Progenitor cell of endocrine pancreas (in vitro differentiated cells): ENCODE measurements at regions not wholly inside any gene's neighbourhood (a gene's known extent, or its start where the extent isn't known, plus 50 kb on each side); places are given as distances from the start of the nearest gene placed in this dataset.

Source experiments
- DNase-seq: peaks from one replicate; pipeline ENCODE4 v3.0.0; 2021; ENCODE audit warnings: low spot score; ENCODE audit not compliant: unreplicated experiment
- H3K27ac Mint-ChIP-seq: 2 replicates; pipeline ENCODE4 v1.8.0; 2021; ENCODE audit warnings: mild to moderate bottlenecking, moderate library complexity, mixed read lengths
- H3K27me3 Mint-ChIP-seq: 2 replicates; pipeline ENCODE4 v1.8.0; 2021; ENCODE audit warnings: mixed read lengths
- H3K36me3 Mint-ChIP-seq: 2 replicates; pipeline ENCODE4 v1.8.0; 2022; ENCODE audit warnings: mixed read lengths; ENCODE audit not compliant: insufficient read depth
- H3K4me1 Mint-ChIP-seq: 2 replicates; pipeline ENCODE4 v1.8.0; 2021; ENCODE audit warnings: low read depth, mixed read lengths
- H3K4me3 Mint-ChIP-seq: 2 replicates; pipeline ENCODE4 v1.8.0; 2021; ENCODE audit warnings: low read depth, mild to moderate bottlenecking, moderate library complexity, mixed read lengths
- H3K9me3 Mint-ChIP-seq: 2 replicates; pipeline ENCODE4 v1.8.0; 2021; ENCODE audit warnings: low read depth, mixed read lengths
- CTCF ChIP-seq: fragments of 200-600 bp; sonication (generic); IDR thresholded peaks from one replicate; pipeline ENCODE4 v1.5.0; 2021; ENCODE audit warnings: antibody characterized with exemption, mild to moderate bottlenecking; ENCODE audit not compliant: unreplicated experiment

GRCh38 chr3:22606461-22606860 is 596.7 kb upstream of the UBE2E2 start:
- Mint-ChIP-seq H3K4me3 (no peak overlapping the region), H3K4me1 (no peaks in the 10 kb centered on the region), H3K27ac (no peak overlapping the region), H3K9me3 (no peaks in the 10 kb centered on the region), H3K36me3 (no peaks in the 10 kb centered on the region), H3K27me3 (no peaks in the 10 kb centered on the region)
- no peak for TF ChIP-seq CTCF
- DNase-seq: no peak

- H3K36me3 Mint-ChIP-seq: no peaks in the 10 kb centered on the region
- no peak for TF ChIP-seq CTCF
These were observed 596.2 kb upstream of the UBE2E2 start for GRCh38 chr3:22606938-22607337.

DNA sequence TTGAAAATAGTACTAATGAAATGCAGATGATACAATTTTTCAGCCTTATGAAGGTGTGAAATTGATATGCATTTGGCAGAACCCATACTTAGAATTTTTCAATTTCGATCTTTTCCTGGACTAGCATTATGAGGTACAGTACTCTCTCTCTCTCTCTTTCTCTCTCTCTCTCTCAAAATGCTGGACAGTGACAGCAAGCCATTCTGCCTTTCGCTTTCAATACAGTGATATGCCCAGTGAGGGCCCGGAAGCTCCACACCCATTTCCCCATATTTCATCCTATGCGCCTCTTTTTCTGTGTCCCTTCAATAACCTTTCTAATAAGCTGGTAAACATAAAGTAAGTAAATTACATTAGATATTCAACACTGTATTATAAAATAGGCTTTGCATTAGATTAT is 595.0 kb upstream of the UBE2E2 start:
- no peak for TF ChIP-seq CTCF
- Mint-ChIP-seq H3K9me3 (no peaks in the 10 kb centered on the region), H3K4me3 (no peak overlapping the region), H3K4me1 (peaks cover 2% of the 10 kb centered on the region), H3K36me3 (no peaks in the 10 kb centered on the region), H3K27ac (no peak overlapping the region), H3K27me3 (no peaks in the 10 kb centered on the region)
- DNase-seq: no peak

More at GRCh38 chr3:22606938-22607337, 596.2 kb upstream of the UBE2E2 start:
- H3K4me1 Mint-ChIP-seq: no peaks in the 10 kb centered on the region
- H3K4me3 Mint-ChIP-seq: no peak overlapping the region
- DNase-seq: no peak
- no peak overlapping the region for H3K27ac Mint-ChIP-seq
- H3K27me3 Mint-ChIP-seq: no peaks in the 10 kb centered on the region
- no peaks in the 10 kb centered on the region for H3K9me3 Mint-ChIP-seq

DNA sequence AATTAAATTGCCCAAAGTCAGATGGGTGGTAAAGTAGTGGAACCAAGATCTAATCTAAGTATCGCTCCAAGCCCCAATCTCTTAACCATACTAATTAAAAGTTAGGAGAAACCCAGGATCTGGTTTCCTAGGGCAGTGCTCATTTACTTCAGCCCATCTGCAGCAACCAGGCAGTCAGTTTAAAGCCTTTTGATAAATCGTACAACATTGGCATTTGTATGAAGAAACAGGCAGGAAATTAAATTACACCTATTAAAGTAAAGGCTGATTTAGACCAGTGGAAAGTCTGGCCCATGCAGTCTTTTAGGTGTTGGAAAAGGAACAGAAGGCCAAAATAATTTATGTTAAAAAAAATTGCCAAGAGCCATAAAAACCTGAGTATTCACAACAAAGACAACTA is 594.4 kb upstream of the UBE2E2 start:
- H3K27ac Mint-ChIP-seq: no peak overlapping the region
- no peak overlapping the region for H3K4me3 Mint-ChIP-seq
- peaks cover 2% of the 10 kb centered on the region for H3K4me1 Mint-ChIP-seq
- no peaks in the 10 kb centered on the region for H3K36me3 Mint-ChIP-seq
- no peaks in the 10 kb centered on the region for H3K27me3 Mint-ChIP-seq
- no peak for DNase-seq
- no peak for TF ChIP-seq CTCF
- no peaks in the 10 kb centered on the region for H3K9me3 Mint-ChIP-seq

GRCh38 chr3:22609139-22609538 is 594.0 kb upstream of the UBE2E2 start:
- H3K4me1 Mint-ChIP-seq: peaks cover 2% of the 10 kb centered on the region
- H3K9me3 Mint-ChIP-seq: no peaks in the 10 kb centered on the region
- H3K27ac Mint-ChIP-seq: no peak overlapping the region
- H3K36me3 Mint-ChIP-seq: no peaks in the 10 kb centered on the region
- TF ChIP-seq CTCF: no peak
- H3K4me3 Mint-ChIP-seq: no peak overlapping the region
- DNase-seq: no peak
- no peaks in the 10 kb centered on the region for H3K27me3 Mint-ChIP-seq
